HUES48 (cell line): ENCODE measurements at regions not wholly inside any gene's neighbourhood (a gene's known extent, or its start where the extent isn't known, plus 50 kb on each side); places are given as distances from the start of the nearest gene placed in this dataset.
"Not testable (repeated sequence)": the region's sequence is repeated elsewhere in the genome, so short reads cannot be mapped to it uniquely, and the experiment has no call there.

Experiments used
- H3K27ac ChIP-seq: one replicate; pipeline ENCODE4 v1.7.0; 2013; ENCODE audit warnings: low read depth, low read length, inconsistent platforms
- H3K27me3 ChIP-seq: 2 replicates; pipeline ENCODE4 v1.6.1; 2013; ENCODE audit warnings: mild to moderate bottlenecking, low read length; ENCODE audit not compliant: control insufficient read depth, insufficient read depth
- H3K36me3 ChIP-seq: 2 replicates; pipeline ENCODE4 v1.6.1; 2013; ENCODE audit warnings: low read length; ENCODE audit not compliant: control insufficient read depth, insufficient read depth
- H3K4me1 ChIP-seq: 2 replicates; pipeline ENCODE4 v1.6.1; 2013; ENCODE audit warnings: mild to moderate bottlenecking, low read length; ENCODE audit not compliant: control insufficient read depth, insufficient read depth
- H3K4me3 ChIP-seq: 2 replicates; pipeline ENCODE4 v1.5.1; 2013; ENCODE audit warnings: mild to moderate bottlenecking, low read depth, low read length
- H3K9ac ChIP-seq: 2 replicates; pipeline ENCODE4 v1.6.1; 2013; ENCODE audit warnings: mild to moderate bottlenecking, low read depth, low read length, moderate library complexity
- H3K9me3 ChIP-seq: 2 replicates; pipeline ENCODE4 v1.6.1; 2013; ENCODE audit warnings: low read length; ENCODE audit not compliant: control insufficient read depth, insufficient read depth

GRCh38 chr9:24881361-24881760 is 335.7 kb upstream of the IZUMO3 start:
- H3K4me1 ChIP-seq = peaks cover 24% of the 10 kb centered on the region
- peak overlapping the region; percentile 1 for H3K27ac ChIP-seq
- no peak overlapping the region for H3K4me3 ChIP-seq
- no peak overlapping the region for H3K9ac ChIP-seq
- H3K36me3 ChIP-seq = no peaks in the 10 kb centered on the region
- no peaks in the 10 kb centered on the region for H3K27me3 ChIP-seq
- no peaks in the 10 kb centered on the region for H3K9me3 ChIP-seq

DNA sequence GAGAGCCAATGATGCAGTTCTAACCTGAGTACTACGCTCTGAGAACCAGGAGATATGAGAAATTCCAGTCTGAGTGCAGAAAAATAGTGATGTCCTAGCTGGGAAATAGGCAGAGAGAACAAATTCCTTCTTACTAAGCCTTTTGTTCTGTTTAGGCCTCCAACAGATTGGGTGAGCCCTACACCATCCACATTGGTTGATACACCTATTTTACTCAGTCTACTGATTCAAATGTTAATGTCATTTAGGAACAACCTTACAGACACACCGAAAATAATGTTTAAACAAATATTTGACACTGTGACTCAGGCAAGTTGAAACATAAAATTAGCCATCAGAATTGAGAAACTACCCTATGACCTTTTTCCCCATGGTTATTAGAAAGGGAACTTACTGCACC is 333.9 kb upstream of the IZUMO3 start:
- H3K4me3 ChIP-seq = no peak overlapping the region

DNA sequence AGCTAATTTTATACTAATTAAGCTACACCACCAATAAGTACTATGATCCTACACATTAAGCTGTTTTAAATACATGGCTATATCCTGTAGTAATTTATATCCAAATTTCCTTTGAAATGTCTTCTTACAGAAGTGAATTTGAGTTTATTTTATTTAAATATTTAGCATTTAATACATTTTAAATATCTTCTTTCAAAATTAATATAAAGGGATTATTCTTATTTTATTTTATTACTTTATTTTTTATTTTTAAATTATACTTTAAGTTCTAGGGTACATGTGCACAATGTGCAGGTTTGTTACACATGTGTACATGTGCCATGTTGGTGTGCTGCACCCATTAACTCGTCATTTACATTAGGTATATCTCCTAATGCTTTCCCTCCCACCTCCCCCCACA is 310.9 kb upstream of the IZUMO3 start:
- H3K4me3 ChIP-seq, H3K36me3 ChIP-seq, H3K9me3 ChIP-seq, H3K27ac ChIP-seq, H3K4me1 ChIP-seq, H3K9ac ChIP-seq: not testable (repeated sequence)
- peaks cover 46% of the 10 kb centered on the region for H3K27me3 ChIP-seq

More for the DNA sequence above, 333.9 kb upstream of the IZUMO3 start:
- Histone ChIP-seq H3K27ac (no peak overlapping the region), H3K4me1 (peaks cover 24% of the 10 kb centered on the region), H3K9me3 (no peaks in the 10 kb centered on the region), H3K36me3 (no peaks in the 10 kb centered on the region), H3K27me3 (no peaks in the 10 kb centered on the region), H3K9ac (no peak overlapping the region)

DNA sequence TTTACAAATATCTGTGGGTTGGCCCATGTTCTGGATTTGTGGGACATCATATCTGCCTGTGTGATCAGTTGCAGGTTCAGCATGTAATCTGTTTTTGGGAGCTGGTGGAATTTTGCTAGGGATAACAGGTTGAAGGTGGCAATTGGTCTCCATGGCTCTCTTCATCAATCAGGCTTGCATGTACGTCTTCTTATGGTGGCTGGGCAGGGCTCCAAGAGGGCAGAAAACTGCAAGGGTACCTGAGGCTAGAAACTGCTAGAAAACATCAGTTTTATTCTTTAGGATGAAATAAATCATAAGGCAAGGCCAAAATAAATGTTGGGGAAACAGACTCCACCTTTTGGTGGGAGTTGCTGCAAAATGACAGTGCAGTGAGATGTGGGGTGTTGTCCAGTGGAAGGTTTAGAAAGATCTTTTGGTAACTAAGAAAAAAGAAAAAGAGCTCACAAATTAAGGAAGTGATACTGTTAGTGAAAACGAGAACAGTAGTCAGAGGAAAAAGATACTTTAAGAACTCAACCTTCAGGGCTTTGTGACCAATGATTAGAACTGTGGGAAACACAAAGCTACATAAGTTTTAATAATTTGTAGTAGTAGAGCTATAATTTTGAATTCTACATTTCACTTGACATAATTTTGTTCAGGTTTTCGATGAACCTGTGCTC is 300.7 kb upstream of the IZUMO3 start:
- Histone ChIP-seq H3K27me3 (no peaks in the 10 kb centered on the region), H3K4me3 (no peak overlapping the region), H3K4me1 (no peaks in the 10 kb centered on the region), H3K9ac (no peak overlapping the region), H3K36me3 (no peaks in the 10 kb centered on the region), H3K27ac (no peak overlapping the region), H3K9me3 (no peaks in the 10 kb centered on the region)

GRCh38 chr9:24844217-24844616 is 298.5 kb upstream of the IZUMO3 start:
- Histone ChIP-seq H3K9ac (no peak overlapping the region), H3K27ac (no peak overlapping the region), H3K27me3 (no peaks in the 10 kb centered on the region), H3K4me3 (no peak overlapping the region), H3K4me1 (no peaks in the 10 kb centered on the region), H3K36me3 (no peaks in the 10 kb centered on the region), H3K9me3 (no peaks in the 10 kb centered on the region)

DNA sequence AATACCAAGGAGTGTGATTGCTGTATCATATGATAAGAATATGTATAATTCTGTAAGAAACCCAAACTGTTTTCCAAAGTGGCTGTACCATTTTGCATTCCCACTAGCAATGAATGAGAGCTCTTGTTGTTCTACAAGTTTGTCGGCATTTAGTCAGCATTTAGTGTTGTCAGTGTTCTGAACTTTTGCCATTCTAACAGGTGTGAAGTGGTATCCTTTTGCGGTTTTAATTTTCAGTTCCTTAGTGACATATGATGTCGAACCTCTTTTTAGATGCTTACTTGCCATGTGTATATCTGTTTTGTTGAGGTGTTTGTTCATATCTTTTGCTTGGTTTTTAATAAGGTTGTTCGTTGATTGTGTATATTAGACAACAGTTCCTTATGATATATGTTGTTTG is 296.3 kb upstream of the IZUMO3 start:
- Histone ChIP-seq H3K36me3 (no peaks in the 10 kb centered on the region), H3K27me3 (no peaks in the 10 kb centered on the region), H3K9me3 (no peaks in the 10 kb centered on the region), H3K4me1 (no peaks in the 10 kb centered on the region), H3K9ac (no peak overlapping the region), H3K27ac (no peak overlapping the region), H3K4me3 (no peak overlapping the region)

GRCh38 chr9:24832307-24832706 is 286.6 kb upstream of the IZUMO3 start:
- Histone ChIP-seq H3K27ac (no peak overlapping the region), H3K9ac (no peak overlapping the region), H3K4me1 (0 out of 2 replicates have a peak, but pooled peaks cover 9% of the 10 kb centered on the region), H3K4me3 (no peak overlapping the region), H3K9me3 (no peaks in the 10 kb centered on the region), H3K36me3 (no peaks in the 10 kb centered on the region), H3K27me3 (no peaks in the 10 kb centered on the region)

DNA sequence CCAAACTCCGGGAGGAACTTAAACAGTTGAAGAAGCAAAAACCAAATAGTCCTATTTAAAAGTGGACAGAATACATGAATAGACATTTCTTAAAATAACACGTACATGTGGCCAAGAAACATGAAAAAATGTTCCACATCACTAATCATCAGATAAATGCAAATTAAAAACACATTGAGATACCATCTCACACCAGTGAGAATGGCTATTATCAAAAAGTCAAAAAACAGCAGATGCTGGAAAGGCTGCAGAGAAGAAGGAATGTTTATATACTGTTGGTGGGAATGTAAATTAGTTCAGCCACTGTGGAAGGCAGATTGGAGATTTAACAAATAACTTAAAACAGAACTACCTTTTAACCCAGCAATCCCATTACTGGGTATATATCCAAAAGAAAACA is 283.0 kb upstream of the IZUMO3 start:
- H3K27ac ChIP-seq = no peak overlapping the region
- H3K9ac ChIP-seq = no peak overlapping the region
- no peaks in the 10 kb centered on the region for H3K4me1 ChIP-seq
- H3K9me3 ChIP-seq = no peaks in the 10 kb centered on the region
- no peaks in the 10 kb centered on the region for H3K36me3 ChIP-seq
- H3K27me3 ChIP-seq = no peaks in the 10 kb centered on the region
- no peak overlapping the region for H3K4me3 ChIP-seq

DNA sequence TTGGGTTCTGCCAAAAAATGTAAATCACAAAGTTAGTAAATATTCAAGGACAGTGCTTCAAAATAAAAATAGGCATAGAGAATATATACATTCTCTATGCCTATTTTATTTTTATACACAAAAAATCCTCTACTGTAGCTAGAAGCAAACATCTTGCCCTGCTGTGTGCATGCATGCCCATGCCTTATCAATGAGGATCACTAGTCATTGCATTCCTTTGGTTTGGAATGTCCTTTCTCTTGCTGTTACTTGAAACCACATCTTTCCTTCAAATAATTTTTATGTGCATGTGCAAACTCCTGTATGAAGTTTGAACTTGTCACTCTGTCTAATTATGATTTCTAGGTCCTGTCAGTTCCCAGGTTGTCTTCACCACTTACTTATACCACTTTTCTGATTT is 278.9 kb upstream of the IZUMO3 start:
- no peaks in the 10 kb centered on the region for H3K9me3 ChIP-seq

DNA sequence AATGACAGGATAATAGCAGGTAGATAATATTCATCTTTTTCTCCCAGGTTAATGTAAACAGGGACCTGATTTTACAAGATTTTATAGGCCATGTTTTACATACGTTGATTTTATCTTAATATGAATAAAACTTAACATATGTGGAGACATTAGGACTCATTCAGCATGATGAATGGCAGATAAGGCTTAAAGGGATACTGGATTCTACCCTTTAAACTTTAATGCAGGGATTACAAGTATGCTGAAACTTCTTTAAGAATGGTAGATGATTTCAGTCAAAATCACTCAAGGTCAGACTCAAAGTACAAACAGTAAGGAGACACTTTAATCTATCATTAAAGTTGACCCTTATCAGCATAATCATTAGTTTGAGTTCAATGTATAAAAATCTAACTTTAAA is 274.5 kb upstream of the IZUMO3 start:
- Histone ChIP-seq H3K27me3 (no peaks in the 10 kb centered on the region), H3K4me1 (peaks cover 6% of the 10 kb centered on the region; the same call in 1 of the 2 replicates), H3K9ac (no peak overlapping the region), H3K27ac (no peak overlapping the region), H3K4me3 (no peak overlapping the region), H3K9me3 (no peaks in the 10 kb centered on the region), H3K36me3 (no peaks in the 10 kb centered on the region)

More for the DNA sequence above, 278.9 kb upstream of the IZUMO3 start:
- Histone ChIP-seq H3K4me3 (no peak overlapping the region), H3K9ac (no peak overlapping the region), H3K4me1 (no peaks in the 10 kb centered on the region), H3K27me3 (no peaks in the 10 kb centered on the region), H3K36me3 (no peaks in the 10 kb centered on the region), H3K27ac (no peak overlapping the region)

DNA sequence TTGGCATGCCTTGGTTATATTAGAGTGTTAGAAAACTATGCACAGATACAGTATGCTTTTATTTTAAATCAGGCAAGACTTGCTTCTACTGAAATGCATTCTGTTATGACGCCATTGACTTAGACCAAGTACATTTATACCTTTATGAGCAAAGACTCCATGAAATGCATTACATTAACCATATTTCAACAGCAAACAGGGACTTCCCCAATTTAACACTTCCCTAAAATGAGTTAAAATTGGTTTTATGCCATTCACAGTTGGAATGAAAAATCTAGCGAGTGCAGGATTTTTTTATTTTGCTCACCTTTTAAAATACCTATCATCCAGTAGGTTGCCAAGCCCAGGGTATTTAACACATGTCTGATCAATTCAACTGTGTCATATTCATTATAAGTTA is 272.1 kb upstream of the IZUMO3 start:
- Histone ChIP-seq H3K36me3 (no peaks in the 10 kb centered on the region), H3K27ac (no peak overlapping the region), H3K9ac (no peak overlapping the region), H3K9me3 (no peaks in the 10 kb centered on the region), H3K4me1 (peaks cover 6% of the 10 kb centered on the region; the same call in 1 of the 2 replicates), H3K4me3 (no peak overlapping the region), H3K27me3 (no peaks in the 10 kb centered on the region)
